AG04449 (cell line): ENCODE measurements at regions not wholly inside any gene's neighbourhood (a gene's known extent, or its start where the extent isn't known, plus 50 kb on each side); places are given as distances from the start of the nearest gene placed in this dataset.

Source experiments
- CTCF ChIA-PET: fragments of 350-600 bp; formaldehyde crosslinking; extraction: SDS; loops from one replicate; lab custom pipeline; 2021; ENCODE audit warnings: antibody characterized with exemption; lab: Yijun Ruan, JAX
- POLR2A ChIA-PET: fragments of 400-600, 350-600 bp; formaldehyde crosslinking; extraction: SDS; loops from one replicate; lab custom pipeline; 2020; ENCODE audit warnings: antibody characterized with exemption, inconsistent platforms; lab: Yijun Ruan, JAX
- DNase-seq: peaks from one replicate; pipeline ENCODE4 v3.0.0-alpha.2; 2010; ENCODE audit warnings: low read depth, low spot score
- H3K4me3 ChIP-seq: 2 replicates; pipeline ENCODE4 v1.5.1; 2011; ENCODE audit warnings: low read depth, mild to moderate bottlenecking, control low read depth, low read length
- TF ChIP-seq, protein P1 (sequence below): IDR thresholded peaks from one replicate; pipeline ENCODE4 v1.5.1; 2011; ENCODE audit warnings: mild to moderate bottlenecking, moderate library complexity, low read length, control low read depth, inconsistent platforms; ENCODE audit not compliant: insufficient read depth; ENCODE audit errors: missing control alignments

- CTCF ChIA-PET: no interaction called here
- H3K4me3 ChIP-seq: no peak overlapping the region
- POLR2A ChIA-PET: no interaction called here
- DNase-seq: no peak
- TF ChIP-seq, protein P1, sequence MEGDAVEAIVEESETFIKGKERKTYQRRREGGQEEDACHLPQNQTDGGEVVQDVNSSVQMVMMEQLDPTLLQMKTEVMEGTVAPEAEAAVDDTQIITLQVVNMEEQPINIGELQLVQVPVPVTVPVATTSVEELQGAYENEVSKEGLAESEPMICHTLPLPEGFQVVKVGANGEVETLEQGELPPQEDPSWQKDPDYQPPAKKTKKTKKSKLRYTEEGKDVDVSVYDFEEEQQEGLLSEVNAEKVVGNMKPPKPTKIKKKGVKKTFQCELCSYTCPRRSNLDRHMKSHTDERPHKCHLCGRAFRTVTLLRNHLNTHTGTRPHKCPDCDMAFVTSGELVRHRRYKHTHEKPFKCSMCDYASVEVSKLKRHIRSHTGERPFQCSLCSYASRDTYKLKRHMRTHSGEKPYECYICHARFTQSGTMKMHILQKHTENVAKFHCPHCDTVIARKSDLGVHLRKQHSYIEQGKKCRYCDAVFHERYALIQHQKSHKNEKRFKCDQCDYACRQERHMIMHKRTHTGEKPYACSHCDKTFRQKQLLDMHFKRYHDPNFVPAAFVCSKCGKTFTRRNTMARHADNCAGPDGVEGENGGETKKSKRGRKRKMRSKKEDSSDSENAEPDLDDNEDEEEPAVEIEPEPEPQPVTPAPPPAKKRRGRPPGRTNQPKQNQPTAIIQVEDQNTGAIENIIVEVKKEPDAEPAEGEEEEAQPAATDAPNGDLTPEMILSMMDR: no peak
Observed at GRCh38 chr16:52095471-52095870, 451.5 kb downstream of the TOX3 start.

DNA sequence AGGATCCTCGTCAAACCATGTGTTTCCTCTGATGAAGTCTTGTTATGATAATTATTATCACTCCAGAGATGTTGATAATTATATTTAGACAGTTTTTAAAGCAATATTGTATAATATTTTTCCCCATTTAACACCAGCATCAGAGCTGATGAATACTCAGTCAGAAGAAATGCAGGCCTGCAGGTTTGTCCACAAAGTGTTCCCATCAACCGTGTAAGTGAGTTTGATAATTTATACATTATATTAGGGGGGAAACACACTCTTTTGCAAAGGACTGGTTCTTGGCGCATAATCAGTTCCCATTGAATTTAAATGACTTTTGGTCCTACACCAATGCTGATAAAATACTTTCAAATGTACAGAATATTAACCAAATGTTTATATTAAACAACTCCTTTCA lies 454.8 kb downstream of the TOX3 start:
- no peak for DNase-seq
- ChIA-PET POLR2A (no interaction called here), CTCF (no interaction called here)
- TF ChIP-seq, protein P1: no peak
- no peak overlapping the region for H3K4me3 ChIP-seq

GRCh38 chr16:52090080-52090479 lies 456.9 kb downstream of the TOX3 start:
- no peak for DNase-seq
- TF ChIP-seq, protein P1: no peak
- ChIA-PET POLR2A (no interaction called here), CTCF (no interaction called here)
- no peak overlapping the region for H3K4me3 ChIP-seq

GRCh38 chr16:52089476-52089875 lies 457.5 kb downstream of the TOX3 start:
- TF ChIP-seq, protein P1: no peak
- no peak overlapping the region for H3K4me3 ChIP-seq
- DNase-seq: no peak
- POLR2A ChIA-PET: no interaction called here
- CTCF ChIA-PET: no interaction called here

DNA sequence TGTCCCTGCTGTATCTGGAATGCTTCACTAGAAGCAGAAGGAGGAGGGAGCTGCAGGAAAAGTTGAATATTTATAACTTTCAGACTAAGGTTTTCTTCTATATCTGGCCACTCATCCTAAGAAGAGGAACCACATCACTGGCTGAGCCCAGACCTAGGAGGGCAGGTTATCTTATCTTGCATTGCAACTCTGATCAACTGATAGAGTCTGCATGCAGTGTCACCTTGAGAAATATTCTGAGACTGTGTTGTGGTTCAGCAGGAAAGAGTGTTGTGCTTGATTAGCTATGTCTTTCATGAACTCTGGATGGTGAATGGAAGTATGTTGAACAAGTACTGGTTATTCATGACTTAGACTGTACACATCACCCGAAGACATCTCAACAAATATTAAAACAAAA lies 460.0 kb downstream of the TOX3 start:
- TF ChIP-seq, protein P1: no peak
- CTCF ChIA-PET: no interaction called here
- POLR2A ChIA-PET: no interaction called here

GRCh38 chr16:52078716-52079655 lies 468.0 kb downstream of the TOX3 start:
- CTCF ChIA-PET: no interaction called here
- TF ChIP-seq, protein P1: no peak
- no peak overlapping the region for H3K4me3 ChIP-seq
- DNase-seq: no peak
- POLR2A ChIA-PET: no interaction called here

More for the DNA sequence above, 460.0 kb downstream of the TOX3 start:
- H3K4me3 ChIP-seq: no peak overlapping the region
- DNase-seq: no peak
